Hematopoietic multipotent progenitor cell treated with erythropoietin and hydrocortisone succinate and interleukin-3 and kit ligand, for 15 days (in vitro differentiated cells): ENCODE measurements at regions not wholly inside any gene's neighbourhood (a gene's known extent, or its start where the extent isn't known, plus 50 kb on each side); places are given as distances from the start of the nearest gene placed in this dataset.
"Not testable (repeated sequence)": the region's sequence is repeated elsewhere in the genome, so short reads cannot be mapped to it uniquely, and the experiment has no call there.

Experiments used
- DNase-seq: peaks from one replicate; pipeline ENCODE4 v3.0.0-alpha.2; 2015; ENCODE audit warnings: low spot score

GRCh38 chrX:68995780-68996551 lies 167.1 kb downstream of the EFNB1 start:
- no peak for DNase-seq

GRCh38 chrX:68995386-68995779 lies 166.6 kb downstream of the EFNB1 start:
- no peak for DNase-seq

GRCh38 chrX:68994891-68995255 lies 166.1 kb downstream of the EFNB1 start:
- no peak for DNase-seq

- DNase-seq = no peak
Measured at GRCh38 chrX:68994135-68994890, 165.5 kb downstream of the EFNB1 start.

- no peak for DNase-seq
Measured at GRCh38 chrX:68992821-68993397, 164.1 kb downstream of the EFNB1 start.

GRCh38 chrX:68991691-68992345 lies 163.0 kb downstream of the EFNB1 start:
- no peak for DNase-seq

GRCh38 chrX:68990948-68991347 lies 162.1 kb downstream of the EFNB1 start:
- no peak for DNase-seq

GRCh38 chrX:68989865-68990606 lies 161.2 kb downstream of the EFNB1 start:
- DNase-seq = no peak

GRCh38 chrX:68989456-68989855 lies 160.6 kb downstream of the EFNB1 start:
- no peak for DNase-seq

- DNase-seq = no peak
Measured at GRCh38 chrX:68988865-68989264, 160.0 kb downstream of the EFNB1 start.

- DNase-seq = no peak
Measured at GRCh38 chrX:68985135-68985755, 156.4 kb downstream of the EFNB1 start.

GRCh38 chrX:68983004-68983857 lies 154.4 kb downstream of the EFNB1 start:
- no peak for DNase-seq

- no peak for DNase-seq
Measured at GRCh38 chrX:68982476-68982875, 153.7 kb downstream of the EFNB1 start.

GRCh38 chrX:68980906-68981616 lies 152.2 kb downstream of the EFNB1 start:
- no peak for DNase-seq

- DNase-seq = no peak
Measured at GRCh38 chrX:68978655-68979054, 149.8 kb downstream of the EFNB1 start.

- no peak for DNase-seq
Measured at GRCh38 chrX:68978255-68978654, 149.4 kb downstream of the EFNB1 start.

GRCh38 chrX:68953331-68953730 lies 124.5 kb downstream of the EFNB1 start:
- DNase-seq = no peak

GRCh38 chrX:68951942-68952619 lies 123.3 kb downstream of the EFNB1 start:
- DNase-seq = not testable (repeated sequence)

GRCh38 chrX:68950937-68951336 lies 122.1 kb downstream of the EFNB1 start:
- no peak for DNase-seq
